ENCODE measurements at regions not wholly inside any gene's neighbourhood (a gene's known extent, or its start where the extent isn't known, plus 50 kb on each side); places are given as distances from the start of the nearest gene placed in this dataset.
"Not testable (repeated sequence)": the region's sequence is repeated elsewhere in the genome, so short reads cannot be mapped to it uniquely, and the experiment has no call there.

DNA sequence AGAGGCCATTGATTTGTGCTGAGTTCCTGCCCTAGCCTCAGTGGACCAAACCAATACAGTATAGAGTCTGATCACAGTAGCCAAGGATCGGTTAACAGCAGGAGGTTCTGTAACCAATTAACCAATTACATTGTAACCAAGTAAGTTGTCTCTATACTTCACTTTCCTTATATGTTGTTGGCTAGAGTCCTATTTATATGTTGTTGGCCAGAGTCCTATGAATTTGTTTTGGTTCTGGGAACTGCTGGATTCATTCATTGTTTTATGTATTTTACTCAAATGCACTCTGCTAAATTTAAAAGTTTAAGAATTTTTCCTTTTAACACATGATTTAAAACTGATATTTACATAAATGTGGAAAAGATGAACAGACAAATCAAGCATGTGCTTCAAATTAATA is 597.4 kb upstream of the HS3ST5 start:
- no peak overlapping the region for H3K27ac Mint-ChIP-seq
- ATAC-seq (no peak), DNase-seq (no peak)
- H3K27me3 Mint-ChIP-seq: no peaks in the 10 kb centered on the region
- no peak overlapping the region for H3K4me3 Mint-ChIP-seq
- peaks cover 7% of the 10 kb centered on the region for H3K9me3 Mint-ChIP-seq
- H3K36me3 Mint-ChIP-seq (ENCODE audit: low read depth): no peaks in the 10 kb centered on the region
- no peaks in the 10 kb centered on the region for H3K4me1 Mint-ChIP-seq

DNA sequence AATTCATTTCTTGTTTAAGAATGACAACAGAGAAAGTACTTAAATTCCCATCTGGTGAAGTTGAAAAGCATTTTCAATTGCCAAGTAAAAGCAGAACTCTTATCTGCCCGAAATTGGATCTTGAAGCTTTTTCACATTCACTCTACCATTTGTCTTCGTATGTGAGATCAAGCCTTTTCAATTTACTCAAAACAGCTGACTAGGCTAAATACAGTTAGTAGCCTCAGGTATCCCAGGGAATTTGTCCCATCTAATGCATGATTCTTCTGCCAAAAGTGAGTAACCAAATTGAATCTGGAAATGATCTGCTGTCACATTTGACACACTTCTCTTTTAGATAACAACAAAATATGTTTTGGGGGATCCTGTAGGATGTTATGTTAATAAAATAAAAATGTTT is 596.8 kb upstream of the HS3ST5 start:
- no peak for ATAC-seq
- DNase-seq: no peak
- peaks cover 3% of the 10 kb centered on the region for H3K9me3 Mint-ChIP-seq
- H3K27ac Mint-ChIP-seq: no peak overlapping the region
- H3K4me1 Mint-ChIP-seq: no peaks in the 10 kb centered on the region
- no peaks in the 10 kb centered on the region for H3K27me3 Mint-ChIP-seq
- H3K36me3 Mint-ChIP-seq (ENCODE audit: low read depth): no peaks in the 10 kb centered on the region
- H3K4me3 Mint-ChIP-seq: no peak overlapping the region

DNA sequence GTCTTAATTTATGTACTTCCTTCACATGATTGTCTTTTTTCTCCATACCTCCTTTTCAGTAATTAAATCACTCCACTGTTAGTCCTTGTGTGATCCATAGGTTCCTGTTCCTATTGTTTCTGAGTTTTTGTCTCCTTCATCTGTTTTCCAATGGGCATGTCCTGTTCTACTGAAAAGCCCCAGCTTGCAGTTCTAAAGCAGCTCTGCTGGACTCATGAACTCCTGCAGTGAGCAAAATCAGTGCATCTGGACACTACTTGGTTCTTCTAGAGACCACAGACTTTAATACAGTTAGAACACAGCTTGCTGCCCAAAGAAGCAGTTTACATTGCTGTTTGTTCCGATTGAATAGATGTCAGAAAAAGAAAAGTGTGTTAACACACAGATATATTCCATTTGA is 593.3 kb upstream of the HS3ST5 start:
- Mint-ChIP-seq H3K27ac (no peak overlapping the region), H3K4me1 (no peaks in the 10 kb centered on the region), H3K9me3 (peaks cover 8% of the 10 kb centered on the region), H3K27me3 (no peaks in the 10 kb centered on the region), H3K36me3 (ENCODE audit: low read depth) (no peaks in the 10 kb centered on the region), H3K4me3 (no peak overlapping the region)
- ATAC-seq (no peak), DNase-seq (no peak)

DNA sequence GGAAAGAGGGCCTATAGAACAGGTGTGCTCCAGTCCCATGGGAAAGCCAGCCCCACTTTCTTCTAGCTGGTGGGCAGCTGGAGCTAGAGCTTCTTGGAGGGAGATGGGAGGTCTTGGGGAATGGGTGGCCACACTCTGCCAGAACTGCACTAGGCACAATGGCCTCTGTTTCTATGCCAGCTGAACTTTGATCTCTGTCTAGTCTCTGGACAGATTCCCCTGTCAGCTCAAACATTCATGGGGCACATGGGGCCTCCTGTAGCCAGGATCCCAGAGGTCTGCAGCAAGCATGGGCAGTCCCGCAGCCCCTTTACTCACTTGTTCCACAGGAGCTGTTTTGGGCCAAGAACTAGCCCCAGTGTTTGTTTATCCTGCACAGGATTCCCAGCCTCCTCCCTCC is 591.3 kb upstream of the HS3ST5 start:
- H3K4me1 Mint-ChIP-seq: no peaks in the 10 kb centered on the region

DNA sequence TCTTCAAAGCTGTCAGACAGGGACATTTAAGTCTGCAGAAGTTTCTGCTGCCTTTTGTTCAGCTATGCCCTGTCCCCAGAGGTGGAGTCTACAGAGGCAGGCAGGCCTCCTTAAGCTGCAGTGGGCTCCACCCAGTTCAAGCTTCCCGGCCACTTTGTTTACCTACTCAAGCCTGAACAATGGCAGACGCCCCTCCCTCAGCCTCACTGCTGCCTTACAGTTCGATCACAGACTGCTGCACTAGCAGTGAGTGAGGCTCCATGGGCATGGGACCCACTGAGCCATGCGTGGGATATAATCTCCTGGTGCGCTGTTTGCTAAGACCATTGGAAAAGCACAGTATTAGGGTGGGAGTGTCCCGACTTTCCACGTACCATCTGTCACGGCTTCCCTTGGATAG is 585.9 kb upstream of the HS3ST5 start:
- not testable (repeated sequence) for ATAC-seq; DNase-seq; H3K4me1 Mint-ChIP-seq; H3K4me3 Mint-ChIP-seq; H3K27ac Mint-ChIP-seq; H3K36me3 Mint-ChIP-seq (ENCODE audit: low read depth); H3K27me3 Mint-ChIP-seq
- H3K9me3 Mint-ChIP-seq: peaks cover 16% of the 10 kb centered on the region

More for the DNA sequence above, 591.3 kb upstream of the HS3ST5 start:
- Mint-ChIP-seq H3K27me3 (no peaks in the 10 kb centered on the region), H3K9me3 (peaks cover 11% of the 10 kb centered on the region), H3K36me3 (ENCODE audit: low read depth) (no peaks in the 10 kb centered on the region), H3K4me3 (no peak overlapping the region), H3K27ac (no peak overlapping the region)
- no peak for DNase-seq
- no peak for ATAC-seq

DNA sequence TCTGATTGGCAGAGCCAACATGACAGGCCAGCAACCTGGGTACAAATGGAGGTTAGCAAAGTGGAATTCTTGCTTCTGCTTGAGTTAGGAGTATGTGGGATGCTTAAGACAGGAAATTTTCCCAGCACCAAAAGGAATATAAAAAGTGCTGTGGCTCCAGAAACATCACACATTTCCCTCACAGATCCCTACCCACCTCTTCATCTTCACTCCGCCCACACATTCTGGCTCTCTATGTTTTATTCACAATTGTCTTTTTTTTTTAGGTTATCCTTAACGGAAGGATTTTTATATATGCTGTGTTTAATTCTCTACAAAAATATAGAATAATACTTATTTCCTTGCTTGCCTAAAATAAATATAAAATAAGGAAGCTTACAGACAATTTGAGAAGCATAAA is 563.3 kb upstream of the HS3ST5 start:
- no peaks in the 10 kb centered on the region for H3K36me3 Mint-ChIP-seq (ENCODE audit: low read depth)

DNA sequence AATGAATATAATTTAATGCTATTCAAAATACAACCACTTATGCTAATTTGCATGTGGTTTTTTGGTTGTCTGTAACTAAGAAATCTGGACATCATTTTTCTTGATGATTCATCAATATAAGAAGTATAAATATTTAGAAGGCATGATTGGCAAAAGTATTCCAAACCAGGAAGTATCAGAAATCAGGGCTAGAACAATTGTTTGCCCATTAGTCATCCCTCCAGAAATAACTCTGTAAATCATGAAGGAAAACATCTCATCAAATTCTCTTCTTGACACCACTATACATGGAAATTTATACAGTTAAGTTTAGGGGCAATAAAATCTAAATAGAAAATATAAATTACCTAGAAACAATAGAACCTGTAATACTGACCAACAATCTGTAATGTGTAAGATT is 554.7 kb upstream of the HS3ST5 start:
- Mint-ChIP-seq H3K27ac (no peak overlapping the region), H3K27me3 (no peaks in the 10 kb centered on the region), H3K4me3 (no peak overlapping the region), H3K9me3 (peaks cover 24% of the 10 kb centered on the region), H3K4me1 (no peaks in the 10 kb centered on the region), H3K36me3 (ENCODE audit: low read depth) (no peaks in the 10 kb centered on the region)
- DNase-seq (no peak), ATAC-seq (no peak)

More for the DNA sequence above, 563.3 kb upstream of the HS3ST5 start:
- ATAC-seq (no peak), DNase-seq (no peak)
- H3K4me1 Mint-ChIP-seq: no peaks in the 10 kb centered on the region
- H3K27me3 Mint-ChIP-seq: no peaks in the 10 kb centered on the region
- no peak overlapping the region for H3K27ac Mint-ChIP-seq
- H3K9me3 Mint-ChIP-seq: peaks cover 9% of the 10 kb centered on the region
- no peak overlapping the region for H3K4me3 Mint-ChIP-seq

DNA sequence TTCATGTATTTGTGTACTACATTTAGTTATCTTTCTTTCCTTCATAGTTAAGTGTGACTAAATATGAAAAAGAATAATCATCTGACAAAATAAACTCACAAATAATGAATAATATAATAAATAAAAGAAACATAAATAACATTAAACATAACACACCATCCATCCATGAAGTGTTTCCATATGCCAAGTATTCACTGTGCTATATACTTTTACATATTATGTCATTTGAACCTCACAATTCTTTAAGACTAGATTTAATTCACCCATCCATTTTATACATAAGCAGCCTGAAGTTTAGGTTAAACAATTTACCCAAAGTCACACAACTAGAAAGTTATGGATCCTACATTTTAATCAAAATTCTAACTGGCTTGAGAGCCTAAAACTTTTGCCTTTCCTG is 549.4 kb upstream of the HS3ST5 start:
- DNase-seq (no peak), ATAC-seq (no peak)
- H3K9me3 Mint-ChIP-seq: peaks cover 8% of the 10 kb centered on the region
- no peak overlapping the region for H3K27ac Mint-ChIP-seq
- no peaks in the 10 kb centered on the region for H3K4me1 Mint-ChIP-seq
- no peaks in the 10 kb centered on the region for H3K36me3 Mint-ChIP-seq (ENCODE audit: low read depth)
- H3K27me3 Mint-ChIP-seq: no peaks in the 10 kb centered on the region
- H3K4me3 Mint-ChIP-seq: no peak overlapping the region

DNA sequence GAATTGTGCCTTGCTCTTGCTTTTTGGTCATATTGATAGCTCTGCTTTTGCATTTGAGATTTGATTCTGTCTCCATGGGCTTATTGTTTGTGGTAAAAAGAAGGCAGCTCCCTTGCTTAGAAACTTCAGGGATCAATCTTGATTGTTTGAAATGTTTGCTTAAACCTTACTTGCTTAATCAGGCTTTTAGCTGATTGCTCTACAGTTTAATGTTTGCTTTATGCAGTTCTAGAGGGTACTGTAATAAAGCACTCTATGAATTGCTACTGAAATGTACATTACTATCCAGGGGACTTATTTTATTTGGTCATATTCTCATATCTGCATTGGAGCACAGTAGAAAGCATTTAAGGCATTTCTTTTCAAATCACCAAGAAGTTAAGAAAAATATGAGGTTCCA is 545.4 kb upstream of the HS3ST5 start:
- H3K27me3 Mint-ChIP-seq: no peaks in the 10 kb centered on the region
- ATAC-seq: no peak
- H3K27ac Mint-ChIP-seq: no peak overlapping the region
- no peaks in the 10 kb centered on the region for H3K4me1 Mint-ChIP-seq
- no peaks in the 10 kb centered on the region for H3K36me3 Mint-ChIP-seq (ENCODE audit: low read depth)
- DNase-seq: no peak
- peaks cover 4% of the 10 kb centered on the region for H3K9me3 Mint-ChIP-seq
- no peak overlapping the region for H3K4me3 Mint-ChIP-seq

DNA sequence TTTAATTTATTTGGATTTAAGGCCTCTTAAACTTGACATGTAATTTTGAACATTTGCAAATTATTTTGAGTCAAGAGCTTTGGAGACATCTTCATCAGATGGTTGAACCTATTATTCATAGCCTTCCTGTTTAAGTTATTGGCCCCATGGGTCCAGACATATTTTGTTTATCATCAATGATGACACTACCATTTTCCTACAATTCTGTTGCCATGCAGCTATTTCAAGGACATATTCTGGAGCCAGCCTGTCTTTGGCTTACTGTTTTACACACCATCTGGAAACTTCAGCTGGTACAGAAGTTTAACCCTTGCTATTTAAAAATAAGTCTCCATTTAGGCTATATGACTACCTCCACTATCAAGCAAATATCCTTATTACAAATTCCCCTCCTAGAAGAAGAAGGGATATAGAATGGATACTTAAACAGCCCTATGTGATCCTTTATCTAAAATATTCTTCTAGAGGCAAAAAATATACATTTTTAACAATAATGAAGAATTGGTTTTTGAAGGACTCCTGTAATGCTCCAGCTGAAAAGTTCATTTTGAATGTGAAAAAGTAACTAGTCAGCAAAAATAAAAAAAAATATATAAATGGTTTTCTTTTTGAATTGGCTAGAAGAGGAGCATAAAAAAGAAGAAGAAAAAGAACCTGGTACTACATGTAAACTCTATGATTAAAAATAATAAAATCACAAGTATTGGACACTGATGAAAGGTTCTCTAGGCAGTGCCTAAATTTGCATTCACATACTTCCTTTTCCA is 544.0 kb upstream of the HS3ST5 start:
- Mint-ChIP-seq H3K4me1 (no peaks in the 10 kb centered on the region), H3K4me3 (no peak overlapping the region), H3K27ac (no peak overlapping the region), H3K27me3 (no peaks in the 10 kb centered on the region), H3K36me3 (ENCODE audit: low read depth) (no peaks in the 10 kb centered on the region), H3K9me3 (peaks cover 8% of the 10 kb centered on the region)
- ATAC-seq: no peak
- DNase-seq: no peak

DNA sequence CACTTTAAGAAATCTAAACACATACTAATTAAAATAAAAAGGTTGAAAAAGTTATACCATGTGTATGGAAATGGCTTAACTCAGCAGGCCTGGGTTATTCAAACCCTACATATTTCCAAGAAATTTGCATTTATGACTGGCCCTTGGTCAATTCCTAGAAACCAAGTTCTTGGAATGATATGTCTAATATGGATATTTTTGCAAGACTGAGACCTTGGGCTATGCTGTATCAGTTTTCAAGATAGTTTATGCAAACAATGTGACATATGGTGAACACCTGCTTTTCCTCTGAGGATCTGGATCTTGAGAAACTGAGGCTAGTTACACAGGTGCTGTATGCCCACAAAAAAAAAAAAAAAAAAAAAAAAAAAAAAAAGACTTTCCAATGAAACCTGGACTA is 536.9 kb upstream of the HS3ST5 start:
- Mint-ChIP-seq H3K9me3 (peaks cover 4% of the 10 kb centered on the region), H3K4me3 (no peak overlapping the region), H3K4me1 (no peaks in the 10 kb centered on the region), H3K27ac (no peak overlapping the region), H3K27me3 (no peaks in the 10 kb centered on the region), H3K36me3 (ENCODE audit: low read depth) (no peaks in the 10 kb centered on the region)
- ATAC-seq (no peak), DNase-seq (no peak)

DNA sequence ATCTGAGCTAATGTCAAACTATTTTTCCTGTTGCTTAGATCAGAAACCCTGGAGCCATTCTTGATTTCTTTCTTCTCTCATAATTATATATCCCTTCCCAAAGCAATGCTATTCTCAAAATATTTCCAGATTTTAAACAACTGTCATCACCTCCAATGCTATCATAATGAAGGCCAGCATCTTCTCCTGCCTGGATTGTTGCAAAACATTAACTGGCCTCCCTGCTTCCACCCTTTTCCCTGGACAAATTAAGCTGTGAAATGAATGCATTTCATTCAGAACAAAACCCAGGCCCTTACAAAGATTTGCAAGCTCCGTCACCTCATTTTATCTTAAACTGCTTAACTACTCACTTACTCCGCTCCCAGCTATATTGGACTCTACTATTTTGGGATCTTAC is 535.3 kb upstream of the HS3ST5 start:
- peaks cover 4% of the 10 kb centered on the region for H3K9me3 Mint-ChIP-seq
- H3K4me1 Mint-ChIP-seq: no peaks in the 10 kb centered on the region
- no peak for DNase-seq
- no peaks in the 10 kb centered on the region for H3K27me3 Mint-ChIP-seq
- ATAC-seq: no peak
- no peaks in the 10 kb centered on the region for H3K36me3 Mint-ChIP-seq (ENCODE audit: low read depth)
- no peak overlapping the region for H3K27ac Mint-ChIP-seq
- H3K4me3 Mint-ChIP-seq: no peak overlapping the region

DNA sequence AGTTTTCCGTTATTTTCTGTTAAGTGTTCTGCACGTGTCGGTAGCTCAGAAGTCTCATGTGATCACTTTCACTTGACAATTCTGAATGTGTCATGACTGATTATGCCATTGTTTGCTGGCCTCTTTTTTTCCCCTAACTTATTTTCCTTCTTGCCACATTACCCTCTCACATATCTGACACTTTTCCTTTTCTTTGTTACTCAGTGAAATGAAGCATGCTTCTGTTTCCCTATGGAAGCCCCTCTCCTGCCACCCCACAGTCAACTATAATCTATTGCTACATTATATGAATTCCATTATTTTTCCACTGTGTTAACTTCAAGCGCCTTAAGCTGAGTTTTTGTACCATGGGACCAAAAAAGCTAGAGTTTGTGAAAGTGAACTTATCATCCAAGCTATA is 531.6 kb upstream of the HS3ST5 start:
- H3K36me3 Mint-ChIP-seq (ENCODE audit: low read depth): no peaks in the 10 kb centered on the region
- no peak overlapping the region for H3K4me3 Mint-ChIP-seq
- DNase-seq: no peak
- H3K9me3 Mint-ChIP-seq: peaks cover 6% of the 10 kb centered on the region
- no peak for ATAC-seq
- H3K4me1 Mint-ChIP-seq: no peaks in the 10 kb centered on the region
- H3K27me3 Mint-ChIP-seq: no peaks in the 10 kb centered on the region
- H3K27ac Mint-ChIP-seq: no peak overlapping the region

DNA sequence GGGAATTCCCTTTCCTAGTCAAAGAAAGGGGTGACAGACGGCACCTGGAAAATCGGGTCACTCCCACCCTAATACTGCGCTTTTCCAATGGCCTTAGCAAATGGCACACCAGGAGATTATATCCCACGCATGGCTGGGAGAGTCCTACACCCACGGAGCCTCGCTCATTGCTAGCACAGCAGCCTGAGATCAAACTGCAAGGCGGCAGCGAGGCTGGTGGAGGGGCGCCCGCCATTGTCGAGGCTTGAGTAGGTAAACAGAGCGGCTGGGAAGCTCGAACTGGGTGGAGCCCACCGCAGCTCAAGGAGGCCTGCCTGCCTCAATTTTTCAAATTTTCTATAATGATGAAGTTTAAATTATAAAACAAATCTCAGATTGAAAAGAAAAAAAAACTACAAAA is 522.7 kb upstream of the HS3ST5 start:
- not testable (repeated sequence) for H3K36me3 Mint-ChIP-seq (ENCODE audit: low read depth); DNase-seq; ATAC-seq

DNA sequence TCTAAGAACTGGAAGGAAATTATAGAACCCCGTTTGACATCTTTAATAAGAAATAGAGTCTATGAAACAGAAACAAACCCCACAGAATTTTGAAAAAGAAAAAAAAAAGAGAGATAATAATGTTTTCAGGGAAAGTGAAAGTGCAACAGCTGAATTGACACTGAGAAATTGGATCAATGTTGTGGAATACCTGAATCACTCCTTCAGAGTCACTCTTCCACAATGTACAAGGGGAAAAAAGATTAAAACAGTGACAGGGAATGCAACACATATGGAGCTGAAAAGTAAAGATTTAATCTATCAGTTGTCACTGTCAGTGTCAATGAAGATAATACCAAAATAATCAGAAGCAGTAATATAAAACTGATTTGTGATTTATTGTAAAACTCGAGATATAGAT is 520.8 kb upstream of the HS3ST5 start:
- H3K36me3 Mint-ChIP-seq (ENCODE audit: low read depth): no peaks in the 10 kb centered on the region
- no peak overlapping the region for H3K27ac Mint-ChIP-seq
- no peak overlapping the region for H3K4me3 Mint-ChIP-seq
- no peak for ATAC-seq
- peaks cover 4% of the 10 kb centered on the region for H3K9me3 Mint-ChIP-seq
- no peak for DNase-seq
- H3K27me3 Mint-ChIP-seq: no peaks in the 10 kb centered on the region
- H3K4me1 Mint-ChIP-seq: no peaks in the 10 kb centered on the region

More for the DNA sequence above, 522.7 kb upstream of the HS3ST5 start:
- not testable (repeated sequence) for H3K27me3 Mint-ChIP-seq, H3K9me3 Mint-ChIP-seq, H3K4me3 Mint-ChIP-seq, H3K27ac Mint-ChIP-seq, H3K4me1 Mint-ChIP-seq

DNA sequence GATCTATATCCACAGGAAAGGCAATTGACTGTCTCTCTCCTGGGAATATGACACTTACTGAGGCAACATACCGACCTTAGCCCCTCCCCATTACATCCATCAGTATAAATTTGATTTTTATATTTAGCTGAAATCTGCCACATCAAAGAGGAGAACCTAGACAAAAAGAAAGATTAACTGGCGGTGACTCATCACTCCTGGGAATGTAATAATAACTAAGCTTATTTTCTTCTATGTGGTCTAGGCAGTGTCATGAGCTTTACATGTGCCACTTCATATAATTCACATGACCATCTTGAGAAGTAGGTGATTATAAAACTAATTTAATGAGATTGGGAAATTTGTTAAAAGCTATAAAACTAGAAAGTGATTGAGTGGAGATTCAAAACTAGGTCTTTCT is 520.0 kb upstream of the HS3ST5 start:
- ATAC-seq: no peak
- no peaks in the 10 kb centered on the region for H3K36me3 Mint-ChIP-seq (ENCODE audit: low read depth)

More for the DNA sequence above, 520.0 kb upstream of the HS3ST5 start:
- DNase-seq: no peak
- Mint-ChIP-seq H3K27ac (no peak overlapping the region), H3K4me1 (no peaks in the 10 kb centered on the region), H3K4me3 (no peak overlapping the region), H3K27me3 (no peaks in the 10 kb centered on the region), H3K9me3 (peaks cover 4% of the 10 kb centered on the region)
